Activated CD8-positive, alpha-beta T cell treated with anti-CD3 and anti-CD28 coated beads for 36 hours (primary cell): ENCODE measurements at regions not wholly inside any gene's neighbourhood (a gene's known extent, or its start where the extent isn't known, plus 50 kb on each side); places are given as distances from the start of the nearest gene placed in this dataset.
A peak's percentile ranks its signal among the peaks of the same experiment; 100 is the strongest.

ENCODE experiments used
- ATAC-seq: fragments of 200-7000 bp; cut with Tn5 transposase; one replicate; pipeline ENCODE4 v1.10.0; 2021; ENCODE audit warnings: mild to moderate bottlenecking, moderate library complexity
- CTCF ChIA-PET: fragments of 350-600 bp; sonication (Branson Sonifier 250); formaldehyde crosslinking; loops from one replicate; lab custom pipeline; 2021; ENCODE audit warnings: antibody characterized with exemption; lab: Charles Lee
- POLR2A ChIA-PET: fragments of 350-600 bp; sonication (Branson Sonifier 250); formaldehyde crosslinking; loops from one replicate; lab custom pipeline; 2021; ENCODE audit warnings: antibody characterized with exemption; lab: Charles Lee
- DNase-seq: peaks from one replicate; pipeline ENCODE4 v3.0.0-alpha.2; 2020
- H3K27ac Mint-ChIP-seq: one replicate; pipeline ENCODE4 v1.8.0; 2021; ENCODE audit warnings: mild to moderate bottlenecking, mixed read lengths
- H3K27me3 Mint-ChIP-seq: one replicate; pipeline ENCODE4 v1.8.0; 2021; ENCODE audit warnings: mixed read lengths
- H3K36me3 Mint-ChIP-seq: one replicate; pipeline ENCODE4 v1.8.0; 2021; ENCODE audit warnings: low read depth, mixed read lengths
- H3K4me1 Mint-ChIP-seq: one replicate; pipeline ENCODE4 v1.8.0; 2021; ENCODE audit warnings: low read depth, mixed read lengths
- H3K4me3 Mint-ChIP-seq: one replicate; pipeline ENCODE4 v1.8.0; 2021; ENCODE audit warnings: mild to moderate bottlenecking, moderate library complexity, mixed read lengths
- H3K9me3 Mint-ChIP-seq: one replicate; pipeline ENCODE4 v1.8.0; 2021; ENCODE audit warnings: mixed read lengths
- intact Hi-C: fragments of 100-400 bp; cut with micrococcal nuclease; formaldehyde crosslinking; loops from one replicate; pipeline ENCODE4 v1.10.0; 2022
- TF ChIP-seq, protein P1 (sequence below): fragments of 200-600 bp; IDR thresholded peaks from one replicate; pipeline ENCODE4 v1.8.0; 2022; ENCODE audit warnings: antibody characterized with exemption, mild to moderate bottlenecking

DNA sequence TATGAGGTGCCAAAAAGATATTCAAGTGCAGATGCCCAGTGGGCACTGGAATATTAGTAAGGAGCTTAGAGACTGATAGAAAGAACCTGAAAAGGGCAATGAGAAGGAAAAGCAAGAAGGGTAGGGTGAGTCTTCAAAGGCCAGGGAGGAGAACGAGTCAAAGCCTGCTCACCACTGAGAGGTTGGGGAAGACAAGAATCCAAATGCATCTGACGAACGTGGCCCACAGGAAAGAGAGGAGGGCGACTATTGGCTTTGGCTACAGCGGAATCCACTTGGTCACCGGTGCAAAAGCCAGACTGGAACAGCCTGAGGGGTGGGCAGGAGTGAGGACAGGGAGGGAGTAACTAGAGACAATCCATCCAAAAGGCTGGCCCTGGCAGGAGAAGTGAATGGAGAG lies 216.7 kb upstream of the KLF14 start:
- DNase-seq (no peak), ATAC-seq (no peak)
- no peaks in the 10 kb centered on the region for H3K9me3 Mint-ChIP-seq
- H3K27ac Mint-ChIP-seq, result no peak overlapping the region
- H3K36me3 Mint-ChIP-seq, result peaks cover 63% of the 10 kb centered on the region
- intact Hi-C loops, result no loop called here
- TF ChIP-seq, protein P1, sequence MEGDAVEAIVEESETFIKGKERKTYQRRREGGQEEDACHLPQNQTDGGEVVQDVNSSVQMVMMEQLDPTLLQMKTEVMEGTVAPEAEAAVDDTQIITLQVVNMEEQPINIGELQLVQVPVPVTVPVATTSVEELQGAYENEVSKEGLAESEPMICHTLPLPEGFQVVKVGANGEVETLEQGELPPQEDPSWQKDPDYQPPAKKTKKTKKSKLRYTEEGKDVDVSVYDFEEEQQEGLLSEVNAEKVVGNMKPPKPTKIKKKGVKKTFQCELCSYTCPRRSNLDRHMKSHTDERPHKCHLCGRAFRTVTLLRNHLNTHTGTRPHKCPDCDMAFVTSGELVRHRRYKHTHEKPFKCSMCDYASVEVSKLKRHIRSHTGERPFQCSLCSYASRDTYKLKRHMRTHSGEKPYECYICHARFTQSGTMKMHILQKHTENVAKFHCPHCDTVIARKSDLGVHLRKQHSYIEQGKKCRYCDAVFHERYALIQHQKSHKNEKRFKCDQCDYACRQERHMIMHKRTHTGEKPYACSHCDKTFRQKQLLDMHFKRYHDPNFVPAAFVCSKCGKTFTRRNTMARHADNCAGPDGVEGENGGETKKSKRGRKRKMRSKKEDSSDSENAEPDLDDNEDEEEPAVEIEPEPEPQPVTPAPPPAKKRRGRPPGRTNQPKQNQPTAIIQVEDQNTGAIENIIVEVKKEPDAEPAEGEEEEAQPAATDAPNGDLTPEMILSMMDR, result no peak
- peaks cover 61% of the 10 kb centered on the region for H3K4me1 Mint-ChIP-seq
- ChIA-PET CTCF (interaction anchor here (1.5 to 2.8 kb wide), 4 partner anchors 7 to 89 kb away, joined by 3 to 12 read pairs (median 8); no protein-coding TSS in a partner anchor), POLR2A (interaction anchor here (0.6 to 18.8 kb wide), 11 partner anchors 9 to 492 kb away, joined by 3 to 322 read pairs (median 5); no protein-coding TSS in a partner anchor)
- H3K4me3 Mint-ChIP-seq, result no peak overlapping the region
- no peaks in the 10 kb centered on the region for H3K27me3 Mint-ChIP-seq

GRCh38 chr7:130951303-130951975 lies 217.4 kb upstream of the KLF14 start:
- ATAC-seq (peak; percentile 9), DNase-seq (no peak)
- H3K27ac Mint-ChIP-seq, result no peak overlapping the region
- POLR2A ChIA-PET, result interaction anchor here (0.9 to 18.8 kb wide), 15 partner anchors 9 to 154 kb away, joined by 3 to 322 read pairs (median 6); no protein-coding TSS in a partner anchor
- H3K4me3 Mint-ChIP-seq, result no peak overlapping the region
- no peaks in the 10 kb centered on the region for H3K27me3 Mint-ChIP-seq
- CTCF ChIA-PET, result interaction anchor here (1.8 kb wide), 1 partner anchor 54 kb away, joined by 6 read pairs; no protein-coding TSS in a partner anchor
- H3K36me3 Mint-ChIP-seq, result peaks cover 64% of the 10 kb centered on the region
- H3K9me3 Mint-ChIP-seq, result no peaks in the 10 kb centered on the region
- peaks cover 61% of the 10 kb centered on the region for H3K4me1 Mint-ChIP-seq
- intact Hi-C loops, result no loop called here
- TF ChIP-seq, protein P1, result no peak

- POLR2A ChIA-PET, result interaction anchor here (0.8 to 18.8 kb wide), 19 partner anchors 4 to 153 kb away, joined by 3 to 322 read pairs (median 6); no protein-coding TSS in a partner anchor
- TF ChIP-seq, protein P1, result no peak
- H3K36me3 Mint-ChIP-seq, result peaks cover 64% of the 10 kb centered on the region
- no peaks in the 10 kb centered on the region for H3K27me3 Mint-ChIP-seq
- H3K4me1 Mint-ChIP-seq, result peaks cover 58% of the 10 kb centered on the region
- H3K27ac Mint-ChIP-seq, result no peak overlapping the region
- intact Hi-C loops, result no loop called here
- no peaks in the 10 kb centered on the region for H3K9me3 Mint-ChIP-seq
- CTCF ChIA-PET, result interaction anchor here (1.4 to 1.8 kb wide), 2 partner anchors 55 to 88 kb away, joined by 6 read pairs; no protein-coding TSS in a partner anchor
- no peak for ATAC-seq
- DNase-seq, result no peak
- H3K4me3 Mint-ChIP-seq, result no peak overlapping the region
Observed at GRCh38 chr7:130951976-130952876, 218.2 kb upstream of the KLF14 start.

- peaks cover 49% of the 10 kb centered on the region for H3K4me1 Mint-ChIP-seq
- H3K27ac Mint-ChIP-seq, result no peak overlapping the region
- DNase-seq (no peak), ATAC-seq (no peak)
- intact Hi-C loops, result no loop called here
- POLR2A ChIA-PET, result interaction anchor here (1.3 to 18.8 kb wide), 9 partner anchors 5 to 59 kb away, joined by 5 to 322 read pairs (median 143); no protein-coding TSS in a partner anchor
- H3K36me3 Mint-ChIP-seq, result peaks cover 64% of the 10 kb centered on the region
- TF ChIP-seq, protein P1, result no peak
- H3K9me3 Mint-ChIP-seq, result no peaks in the 10 kb centered on the region
- no peaks in the 10 kb centered on the region for H3K27me3 Mint-ChIP-seq
- CTCF ChIA-PET, result interaction anchor here (0.8 to 2.0 kb wide), 4 partner anchors 9 to 87 kb away, joined by 3 to 9 read pairs (median 6); no protein-coding TSS in a partner anchor
- no peak overlapping the region for H3K4me3 Mint-ChIP-seq
Observed at GRCh38 chr7:130953196-130953595, 219.2 kb upstream of the KLF14 start.
